Uterus (tissue), 3 donors: ENCODE measurements at regions not wholly inside any gene's neighbourhood (a gene's known extent, or its start where the extent isn't known, plus 50 kb on each side); places are given as distances from the start of the nearest gene placed in this dataset. TPM values are rescaled to one million over a fixed set of nuclear protein-coding genes. Genes with fewer than 3 reads are reported as not detected.
"Not testable (repeated sequence)": the region's sequence is repeated elsewhere in the genome, so short reads cannot be mapped to it uniquely, and the experiment has no call there.

Source experiments
- DNase-seq, 2 donors: peaks; one replicate each; pipeline ENCODE4 v3.0.0-alpha.2; 2019 to 2020
- H3K27ac ChIP-seq, 2 donors: fragments of 200-600 bp; sonication (generic); 1 replicate in 1 of 2; 2 replicates in 1 of 2; pipeline ENCODE4 v1.5.1; 2016 to 2018
- H3K27me3 ChIP-seq, 2 donors: fragments of 200-600 bp; sonication (generic); one replicate each; pipeline ENCODE4 v1.5.1; 2018 to 2019; ENCODE audit warnings: control low read depth in 1 of 2
- H3K36me3 ChIP-seq, 2 donors: fragments of 200-600 bp; sonication (generic); one replicate each; pipeline ENCODE4 v1.5.1; 2019; ENCODE audit warnings: control low read depth in 1 of 2
- H3K4me1 ChIP-seq, 2 donors: fragments of 200-600 bp; sonication (generic); one replicate each; pipeline ENCODE4 v1.5.1; 2018 to 2019; ENCODE audit warnings: control low read depth in 1 of 2
- H3K4me3 ChIP-seq, 2 donors: fragments of 200-600 bp; sonication (generic); 1 replicate in 1 of 2; 2 replicates in 1 of 2; pipeline ENCODE4 v1.5.1; 2018 to 2019; ENCODE audit warnings: mild to moderate bottlenecking in 1 of 2
- H3K9me3 ChIP-seq, 2 donors: fragments of 200-600 bp; sonication (generic); one replicate each; pipeline ENCODE4 v1.5.1; 2019; ENCODE audit warnings: control low read depth in 1 of 2
- intact Hi-C: fragments of 100-400 bp; cut with DNase I; formaldehyde crosslinking; loops from one replicate; pipeline ENCODE4 v1.15.1; 2023; ENCODE audit warnings: low total_unique reads
- small RNA-seq: library from RNA; depleted of rRNA; stranded (forward); fragments of <200 nt; gene quantifications from one replicate; pipeline ENCODE3, GENCODE V24; 2016
- donor health status: DM: yes; HTN: yes; CAD: no.

GRCh38 chr16:32121273-32121900 is 131.7 kb upstream of the TP53TG3D start:
- H3K9me3 ChIP-seq, DNase-seq, H3K36me3 ChIP-seq, intact Hi-C loops, H3K27ac ChIP-seq, H3K4me1 ChIP-seq, H3K27me3 ChIP-seq, H3K4me3 ChIP-seq: not testable (repeated sequence)

- H3K4me3 ChIP-seq, intact Hi-C loops, H3K4me1 ChIP-seq, DNase-seq, H3K9me3 ChIP-seq, H3K27ac ChIP-seq, H3K27me3 ChIP-seq, H3K36me3 ChIP-seq: not testable (repeated sequence)
Observed at GRCh38 chr16:32152434-32152833, 100.7 kb upstream of the TP53TG3D start.

- H3K36me3 ChIP-seq, DNase-seq: not testable (repeated sequence)
Observed at GRCh38 chr16:32187918-32188669, 65.0 kb upstream of the TP53TG3D start.

GRCh38 chr16:32202585-32202984 is 50.5 kb upstream of the TP53TG3D start:
- H3K27ac ChIP-seq, intact Hi-C loops, H3K4me1 ChIP-seq, H3K4me3 ChIP-seq, H3K27me3 ChIP-seq, H3K36me3 ChIP-seq, H3K9me3 ChIP-seq, DNase-seq: not testable (repeated sequence)

More at GRCh38 chr16:32187918-32188669, 65.0 kb upstream of the TP53TG3D start:
- H3K4me3 ChIP-seq, H3K4me1 ChIP-seq, intact Hi-C loops, H3K27me3 ChIP-seq, H3K9me3 ChIP-seq, H3K27ac ChIP-seq: not testable (repeated sequence)

Small RNAs in the stretch of these regions (small RNA-seq; reads per million reads assigned to genes)
- gene AC133485.4: not detected
- gene AC142381.2: not detected
- gene IGHV1OR16-3: not detected
- gene IGHV3OR16-9: not detected
